MM.1S (cell line): ENCODE measurements at regions not wholly inside any gene's neighbourhood (a gene's known extent, or its start where the extent isn't known, plus 50 kb on each side); places are given as distances from the start of the nearest gene placed in this dataset.

Experiments used
- DNase-seq: peaks from one replicate; pipeline ENCODE4 v3.0.0-alpha.2; 2015
- H2AFZ ChIP-seq: fragments of 300-600 bp; sonication (generic); 2 replicates; pipeline ENCODE4 v1.6.0; 2016; ENCODE audit warnings: antibody characterized with exemption, low read length
- H3F3A ChIP-seq: fragments of 300-600 bp; sonication (generic); 2 replicates; pipeline ENCODE4 v1.6.1; 2016; ENCODE audit warnings: mild to moderate bottlenecking, antibody characterized with exemption, low read length, moderate library complexity, mixed read lengths; ENCODE audit not compliant: insufficient read depth
- H3K27ac ChIP-seq: fragments of 300-600 bp; sonication (generic); 2 replicates; pipeline ENCODE4 v1.5.1; 2016; ENCODE audit warnings: mild to moderate bottlenecking, low read length
- H3K27me3 ChIP-seq: fragments of 300-600 bp; sonication (generic); replicated peaks from 2 replicates; pipeline ENCODE4 v1.6.0; 2016; ENCODE audit warnings: low read length; ENCODE audit not compliant: insufficient read depth
- H3K36me3 ChIP-seq: fragments of 300-600 bp; sonication (generic); replicated peaks from 2 replicates; pipeline ENCODE4 v1.6.1; 2016; ENCODE audit warnings: mild to moderate bottlenecking, low read length, mixed read lengths; ENCODE audit not compliant: insufficient read depth
- H3K4me1 ChIP-seq: fragments of 300-600 bp; sonication (generic); 2 replicates; pipeline ENCODE4 v1.6.1; 2016; ENCODE audit warnings: low read length, mixed read lengths
- H3K4me2 ChIP-seq: fragments of 300-600 bp; sonication (generic); 2 replicates; pipeline ENCODE4 v1.6.0; 2016; ENCODE audit warnings: low read depth, low read length
- H3K4me3 ChIP-seq: fragments of 300-600 bp; sonication (generic); 2 replicates; pipeline ENCODE4 v1.5.1; 2016; ENCODE audit warnings: low read length, mixed read lengths
- H3K79me2 ChIP-seq: fragments of 300-600 bp; sonication (generic); 2 replicates; pipeline ENCODE4 v1.6.1; 2016; ENCODE audit warnings: mixed run types, low read length, mixed read lengths
- H3K9ac ChIP-seq: fragments of 300-600 bp; sonication (generic); 2 replicates; pipeline ENCODE4 v1.6.1; 2016; ENCODE audit warnings: low read length, mixed read lengths
- H3K9me2 ChIP-seq: fragments of 300-600 bp; sonication (generic); replicated peaks from 2 replicates; pipeline ENCODE4 v1.6.1; 2016; ENCODE audit warnings: mild to moderate bottlenecking, low read length, mixed read lengths; ENCODE audit not compliant: insufficient read depth
- H3K9me3 ChIP-seq: fragments of 300-600 bp; sonication (generic); replicated peaks from 2 replicates; pipeline ENCODE4 v1.6.1; 2016; ENCODE audit warnings: mild to moderate bottlenecking, low read length, mixed read lengths; ENCODE audit not compliant: insufficient read depth
- H4K20me1 ChIP-seq: fragments of 300-600 bp; sonication (generic); 2 replicates; pipeline ENCODE4 v1.6.1; 2016; ENCODE audit warnings: mild to moderate bottlenecking, low read length, moderate library complexity, mixed read lengths; ENCODE audit not compliant: insufficient read depth
- EZH2 ChIP-seq: fragments of 300-600 bp; sonication (generic); optimal IDR thresholded peaks from 2 replicates; pipeline ENCODE3; 2017; ENCODE audit warnings: low read depth, mild to moderate bottlenecking, antibody characterized with exemption, low read length, mixed read lengths
- EZH2phosphoT487 ChIP-seq: fragments of 300-600 bp; sonication (generic); IDR thresholded peaks from 2 replicates; pipeline ENCODE4 v1.6.1; 2018; ENCODE audit warnings: antibody characterized with exemption, low read length
- TF ChIP-seq, protein P1 (sequence below): fragments of 300-600 bp; sonication (generic); IDR thresholded peaks from 2 replicates; pipeline ENCODE4 v1.5.1; 2016; ENCODE audit warnings: antibody characterized with exemption, low read length, mixed read lengths

- no peaks in the 10 kb centered on the region for H3F3A ChIP-seq
- no peaks in the 10 kb centered on the region for H3K9me2 ChIP-seq
- no peaks in the 10 kb centered on the region for H3K9me3 ChIP-seq
- TF ChIP-seq, protein P1, sequence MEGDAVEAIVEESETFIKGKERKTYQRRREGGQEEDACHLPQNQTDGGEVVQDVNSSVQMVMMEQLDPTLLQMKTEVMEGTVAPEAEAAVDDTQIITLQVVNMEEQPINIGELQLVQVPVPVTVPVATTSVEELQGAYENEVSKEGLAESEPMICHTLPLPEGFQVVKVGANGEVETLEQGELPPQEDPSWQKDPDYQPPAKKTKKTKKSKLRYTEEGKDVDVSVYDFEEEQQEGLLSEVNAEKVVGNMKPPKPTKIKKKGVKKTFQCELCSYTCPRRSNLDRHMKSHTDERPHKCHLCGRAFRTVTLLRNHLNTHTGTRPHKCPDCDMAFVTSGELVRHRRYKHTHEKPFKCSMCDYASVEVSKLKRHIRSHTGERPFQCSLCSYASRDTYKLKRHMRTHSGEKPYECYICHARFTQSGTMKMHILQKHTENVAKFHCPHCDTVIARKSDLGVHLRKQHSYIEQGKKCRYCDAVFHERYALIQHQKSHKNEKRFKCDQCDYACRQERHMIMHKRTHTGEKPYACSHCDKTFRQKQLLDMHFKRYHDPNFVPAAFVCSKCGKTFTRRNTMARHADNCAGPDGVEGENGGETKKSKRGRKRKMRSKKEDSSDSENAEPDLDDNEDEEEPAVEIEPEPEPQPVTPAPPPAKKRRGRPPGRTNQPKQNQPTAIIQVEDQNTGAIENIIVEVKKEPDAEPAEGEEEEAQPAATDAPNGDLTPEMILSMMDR: no peak
- no peak for TF ChIP-seq EZH2phosphoT487
- TF ChIP-seq EZH2: no peak
- H4K20me1 ChIP-seq: no peaks in the 10 kb centered on the region
- H3K4me1 ChIP-seq: no peaks in the 10 kb centered on the region
- no peaks in the 10 kb centered on the region for H3K36me3 ChIP-seq
- no peaks in the 10 kb centered on the region for H3K79me2 ChIP-seq
- H3K27me3 ChIP-seq: no peaks in the 10 kb centered on the region
- H3K4me3 ChIP-seq: no peak overlapping the region
- DNase-seq: no peak
- no peak overlapping the region for H3K9ac ChIP-seq
- H3K4me2 ChIP-seq: no peak overlapping the region
- H2AFZ ChIP-seq: no peak overlapping the region
- no peak overlapping the region for H3K27ac ChIP-seq
Measured at GRCh38 chr18:57275111-57275510, 77.2 kb upstream of the ST8SIA3 start.

- Histone ChIP-seq H3K4me1 (no peaks in the 10 kb centered on the region), H3K9me3 (no peaks in the 10 kb centered on the region), H3K27me3 (no peaks in the 10 kb centered on the region), H3K9me2 (no peaks in the 10 kb centered on the region), H3K9ac (no peak overlapping the region), H3F3A (no peaks in the 10 kb centered on the region), H3K4me2 (no peak overlapping the region), H3K36me3 (no peaks in the 10 kb centered on the region), H3K79me2 (no peaks in the 10 kb centered on the region), H3K27ac (no peak overlapping the region), H2AFZ (no peak overlapping the region), H4K20me1 (no peaks in the 10 kb centered on the region), H3K4me3 (no peak overlapping the region)
- TF ChIP-seq, protein P1: no peak
- TF ChIP-seq EZH2phosphoT487: no peak
- no peak for TF ChIP-seq EZH2
- no peak for DNase-seq
Measured at GRCh38 chr18:57276829-57277228, 75.5 kb upstream of the ST8SIA3 start.

- no peaks in the 10 kb centered on the region for H3K9me2 ChIP-seq
- no peak overlapping the region for H3K4me3 ChIP-seq
- H2AFZ ChIP-seq: no peak overlapping the region
- TF ChIP-seq EZH2: no peak
- TF ChIP-seq EZH2phosphoT487: no peak
- TF ChIP-seq, protein P1: no peak
- H3K4me2 ChIP-seq: no peak overlapping the region
- H3K27ac ChIP-seq: no peak overlapping the region
- H3K9ac ChIP-seq: no peak overlapping the region
- H4K20me1 ChIP-seq: no peaks in the 10 kb centered on the region
- DNase-seq: no peak
- no peaks in the 10 kb centered on the region for H3F3A ChIP-seq
- no peaks in the 10 kb centered on the region for H3K9me3 ChIP-seq
- no peaks in the 10 kb centered on the region for H3K79me2 ChIP-seq
- H3K36me3 ChIP-seq: no peaks in the 10 kb centered on the region
- no peaks in the 10 kb centered on the region for H3K4me1 ChIP-seq
- H3K27me3 ChIP-seq: no peaks in the 10 kb centered on the region
Measured at GRCh38 chr18:57278933-57279332, 73.4 kb upstream of the ST8SIA3 start.
